IMR-90 (cell line): ENCODE measurements at regions not wholly inside any gene's neighbourhood (a gene's known extent, or its start where the extent isn't known, plus 50 kb on each side); places are given as distances from the start of the nearest gene placed in this dataset.

Source experiments
- ATAC-seq: fragments of 200-7000 bp; cut with Tn5 transposase; 2 replicates; pipeline ENCODE4 v1.9.1; 2020; ENCODE audit warnings: low read depth, mild to moderate bottlenecking, moderate library complexity
- BruUV-seq: library from RNA; stranded (reverse); fragments of 400-500 nt; replicated peaks from 2 replicates; lab custom pipeline; 2021; lab: Mats Ljungman, UMichigan
- CTCF ChIA-PET: fragments of 300-600 bp; formaldehyde crosslinking; extraction: SDS; loops from one replicate; lab custom pipeline; 2021; ENCODE audit warnings: antibody characterized with exemption; lab: Yijun Ruan, JAX
- POLR2A ChIA-PET: fragments of 300-600 bp; sonication (Branson Sonifier 250); formaldehyde crosslinking; loops from one replicate; lab custom pipeline; 2022; ENCODE audit warnings: antibody characterized with exemption; ENCODE audit not compliant: unreplicated experiment; lab: Charles Lee
- DNase-seq: peaks from one replicate; pipeline ENCODE4 v3.0.0; 2013
- H2AFZ ChIP-seq: replicated peaks from 2 replicates; pipeline ENCODE3; 2013; ENCODE audit warnings: low read length, mild to moderate bottlenecking; ENCODE audit not compliant: poor library complexity
- H2AK5ac ChIP-seq: 2 replicates; pipeline ENCODE4 v1.6.1; 2013; ENCODE audit warnings: low read depth, low read length, inconsistent platforms
- H2AK9ac ChIP-seq: replicated peaks from 2 replicates; pipeline ENCODE3; 2013; ENCODE audit warnings: mild to moderate bottlenecking, low read depth, low read length, moderate library complexity; ENCODE audit not compliant: poor library complexity
- H2BK120ac ChIP-seq: 2 replicates; pipeline ENCODE4 v1.6.1; 2013; ENCODE audit warnings: low read depth, low read length, inconsistent platforms
- H2BK15ac ChIP-seq: 3 replicates; pipeline ENCODE4 v1.6.1; 2013; ENCODE audit warnings: low read depth, low read length, inconsistent platforms
- H2BK20ac ChIP-seq: 2 replicates; pipeline ENCODE4 v1.6.1; 2013; ENCODE audit warnings: low read depth, mild to moderate bottlenecking, inconsistent platforms, low read length, moderate library complexity
- H2BK5ac ChIP-seq: 2 replicates; pipeline ENCODE4 v1.6.1; 2013; ENCODE audit warnings: mild to moderate bottlenecking, low read depth, low read length, inconsistent platforms; ENCODE audit not compliant: poor library complexity, severe bottlenecking
- H3K14ac ChIP-seq: replicated peaks from 2 replicates; pipeline ENCODE4 v1.6.1; 2013; ENCODE audit warnings: low read depth, low read length, inconsistent platforms
- H3K18ac ChIP-seq: 2 replicates; pipeline ENCODE4 v1.6.1; 2013; ENCODE audit warnings: low read depth, low read length, control low read depth
- H3K23ac ChIP-seq: 2 replicates; pipeline ENCODE4 v1.6.1; 2013; ENCODE audit warnings: low read depth, low read length, inconsistent platforms
- H3K27ac ChIP-seq: 2 replicates; pipeline ENCODE4 v1.5.1; 2013; ENCODE audit warnings: mild to moderate bottlenecking, control low read depth, low read length; ENCODE audit not compliant: insufficient read depth
- H3K27me3 ChIP-seq: 2 replicates; pipeline ENCODE4 v1.6.1; 2013; ENCODE audit warnings: low read length; ENCODE audit not compliant: control insufficient read depth, insufficient read depth
- H3K36me3 ChIP-seq: 2 replicates; pipeline ENCODE4 v1.6.1; 2013; ENCODE audit warnings: low read length, mixed read lengths; ENCODE audit not compliant: control insufficient read depth, insufficient read depth
- H3K4ac ChIP-seq: 2 replicates; pipeline ENCODE4 v1.6.1; 2013; ENCODE audit warnings: low read depth, low read length, inconsistent platforms
- H3K4me1 ChIP-seq: 2 replicates; pipeline ENCODE4 v1.6.1; 2013; ENCODE audit warnings: low read length, mixed read lengths; ENCODE audit not compliant: control insufficient read depth, insufficient read depth
- H3K4me2 ChIP-seq: 2 replicates; pipeline ENCODE4 v1.6.1; 2013; ENCODE audit warnings: low read depth, mild to moderate bottlenecking, control low read depth, low read length, moderate library complexity
- H3K4me3 ChIP-seq: 2 replicates; pipeline ENCODE4 v1.5.1; 2013; ENCODE audit warnings: low read depth, mild to moderate bottlenecking, control low read depth, low read length, moderate library complexity; ENCODE audit not compliant: insufficient read depth
- H3K56ac ChIP-seq: 2 replicates; pipeline ENCODE4 v1.6.1; 2013; ENCODE audit warnings: low read length, inconsistent platforms; ENCODE audit not compliant: insufficient read depth; ENCODE audit errors: extremely low read depth
- H3K79me1 ChIP-seq, 2 experiments: 2 replicates each; pipeline ENCODE4 v1.6.1; 2013; ENCODE audit warnings: low read length in 2 of 2, inconsistent platforms in 1 of 2, low read depth in 1 of 2
- H3K9ac ChIP-seq: 2 replicates; pipeline ENCODE4 v1.6.1; 2013; ENCODE audit warnings: low read depth, low read length, control low read depth
- H3K9me1 ChIP-seq: 2 replicates; pipeline ENCODE4 v1.6.1; 2013; ENCODE audit warnings: low read length, inconsistent platforms; ENCODE audit not compliant: insufficient read depth
- H3K9me3 ChIP-seq: 2 replicates; pipeline ENCODE4 v1.6.1; 2013; ENCODE audit warnings: low read length; ENCODE audit not compliant: control insufficient read depth, insufficient read depth
- H4K20me1 ChIP-seq: 2 replicates; pipeline ENCODE4 v1.6.1; 2013; ENCODE audit warnings: low read length, inconsistent platforms; ENCODE audit not compliant: insufficient read depth
- H4K5ac ChIP-seq: 2 replicates; pipeline ENCODE4 v1.6.1; 2013; ENCODE audit warnings: mild to moderate bottlenecking, low read depth, low read length, control low read depth
- H4K8ac ChIP-seq, 2 experiments: 2 replicates each; pipeline ENCODE4 v1.6.1; 2013; ENCODE audit warnings: low read depth in 2 of 2, low read length in 2 of 2, control low read depth in 1 of 2, inconsistent platforms in 1 of 2
- H4K91ac ChIP-seq: 2 replicates; pipeline ENCODE4 v1.6.1; 2013; ENCODE audit warnings: low read depth, low read length, inconsistent platforms; ENCODE audit not compliant: insufficient read depth
- CEBPB ChIP-seq: IDR thresholded peaks from 2 replicates; pipeline ENCODE4 v1.6.1; 2012; ENCODE audit warnings: low read depth, low read length, improper control_type of control experiment
- CTCF ChIP-seq: conservative IDR thresholded peaks from 2 replicates; pipeline ENCODE4 v1.5.1; 2012; ENCODE audit warnings: mild to moderate bottlenecking, low read depth, low read length, improper control_type of control experiment
- ELK1 ChIP-seq: fragments of 150-350 bp; IDR thresholded peaks from 2 replicates; pipeline ENCODE4 v1.6.1; 2016; ENCODE audit warnings: low read depth, mild to moderate bottlenecking, low read length, moderate library complexity, borderline replicate concordance
- FOS ChIP-seq: fragments of 150-350 bp; IDR thresholded peaks from 2 replicates; pipeline ENCODE4 v1.6.1; 2016; ENCODE audit warnings: low read depth, low read length
- MAFK ChIP-seq: IDR thresholded peaks from 2 replicates; pipeline ENCODE4 v1.6.1; 2012; ENCODE audit warnings: low read depth, low read length, improper control_type of control experiment
- MAZ ChIP-seq: IDR thresholded peaks from 2 replicates; pipeline ENCODE4 v1.6.1; 2012; ENCODE audit warnings: low read depth, mild to moderate bottlenecking, low read length, improper control_type of control experiment, moderate library complexity, borderline replicate concordance
- NFE2L2 ChIP-seq: fragments of 150-350 bp; IDR thresholded peaks from 2 replicates; pipeline ENCODE4 v1.6.1; 2016; ENCODE audit warnings: low read depth, mild to moderate bottlenecking, low read length
- RAD21 ChIP-seq: IDR thresholded peaks from 2 replicates; pipeline ENCODE4 v1.6.1; 2012; ENCODE audit warnings: low read length, improper control_type of control experiment
- SMC3 ChIP-seq: fragments of 150-350 bp; IDR thresholded peaks from 2 replicates; pipeline ENCODE4 v1.6.1; 2016; ENCODE audit warnings: low read depth, mild to moderate bottlenecking, antibody characterized with exemption, low read length, moderate library complexity
- WGBS, 2 experiments: methylation state at CpG; one replicate each; pipeline versions ENCODE4 v1.1.5 to v1.1.7; 2013; ENCODE audit warnings: missing lambda C conversion rate in 2 of 2; ENCODE audit not compliant: insufficient read length in 1 of 2; ENCODE audit errors: extremely low coverage in 2 of 2; 5-methylcytosine and 5-hydroxymethylcytosine counted together
- dilution Hi-C: fragments of 300-500 bp; cut with HindIII; formaldehyde crosslinking; loops from one replicate; pipeline ENCODE4 v1.14.3; 2018; ENCODE audit warnings: low sequenced_read_pairs; ENCODE audit not compliant: unreplicated experiment
- in situ Hi-C: fragments of 300-500 bp; cut with MboI; formaldehyde crosslinking; loops from 3 replicates; pipeline ENCODE4 v1.14.3; 2019; ENCODE audit warnings: low sequenced_read_pairs, inconsistent platforms, mixed read lengths
- intact Hi-C: fragments of 100-400 bp; cut with micrococcal nuclease; formaldehyde crosslinking; loops from 2 replicates; pipeline ENCODE4 v1.10.0; 2022

GRCh38 chr13:48772908-48773307, 119.2 kb downstream of the CYSLTR2 start:
- no peak overlapping the region for H2AK9ac ChIP-seq
- H3K79me1 ChIP-seq, result no peaks in the 10 kb centered on the region
- ATAC-seq (no peak), DNase-seq (no peak)
- in situ Hi-C loops, result no loop called here
- H4K91ac ChIP-seq, result no peak overlapping the region
- BruUV-seq, result no TSS peak
- H4K20me1 ChIP-seq, result no peaks in the 10 kb centered on the region
- H2AFZ ChIP-seq, result no peak overlapping the region
- TF ChIP-seq CEBPB (no peak), MAZ (no peak), SMC3 (no peak), FOS (no peak), CTCF (no peak), NFE2L2 (no peak), ELK1 (no peak), RAD21 (no peak), MAFK (no peak)
- no peak overlapping the region for H3K27ac ChIP-seq
- no peak overlapping the region for H3K4me3 ChIP-seq
- no peak overlapping the region for H2AK5ac ChIP-seq
- 0 out of 2 replicates have a peak overlapping the region, but pooled peaks have one; percentile 42 for H4K5ac ChIP-seq
- H3K18ac ChIP-seq, result peak overlapping the region; percentile 35
- H3K56ac ChIP-seq, result no peak overlapping the region
- peaks cover 6% of the 10 kb centered on the region for H3K9me1 ChIP-seq
- no peak overlapping the region for H2BK15ac ChIP-seq
- no peaks in the 10 kb centered on the region for H3K36me3 ChIP-seq
- no peak overlapping the region for H3K9ac ChIP-seq
- CTCF ChIA-PET, result no interaction called here
- POLR2A ChIA-PET, result no interaction called here
- intact Hi-C loops, result loop anchor here (10.0 kb wide), 1 partner anchor 342 kb away; no protein-coding TSS in a partner anchor
- no peak overlapping the region for H4K8ac ChIP-seq
- H3K27me3 ChIP-seq, result no peaks in the 10 kb centered on the region
- dilution Hi-C loops, result no loop called here
- no peak overlapping the region for H2BK20ac ChIP-seq
- H3K14ac ChIP-seq, result no peak overlapping the region
- 29% methylated on average over 1 of the region's 1 CpG; no CpG with 5 or more reads in 1 of the 2 experiments for WGBS, 2 experiments
- H3K4me2 ChIP-seq, result no peak overlapping the region
- no peak overlapping the region for H2BK5ac ChIP-seq
- H2BK120ac ChIP-seq, result no peak overlapping the region
- no peaks in the 10 kb centered on the region for H3K9me3 ChIP-seq
- H3K23ac ChIP-seq, result no peak overlapping the region
- H3K4me1 ChIP-seq, result peaks cover 20% of the 10 kb centered on the region
- H3K4ac ChIP-seq, result no peak overlapping the region
